GM23248 (cell line): ENCODE measurements at regions not wholly inside any gene's neighbourhood (a gene's known extent, or its start where the extent isn't known, plus 50 kb on each side); places are given as distances from the start of the nearest gene placed in this dataset.

Experiments used
- DNase-seq: peaks from one replicate; pipeline ENCODE4 v3.0.0-alpha.2; 2015
- H2AFZ ChIP-seq: fragments of 200-600 bp; sonication (generic); 2 replicates; pipeline ENCODE4 v1.6.1; 2016; ENCODE audit warnings: antibody characterized with exemption
- H3F3A ChIP-seq: fragments of 200-600 bp; sonication (generic); 2 replicates; pipeline ENCODE4 v1.6.1; 2016; ENCODE audit warnings: mild to moderate bottlenecking, antibody characterized with exemption, mixed run types; ENCODE audit not compliant: insufficient read depth
- H3K27ac ChIP-seq: fragments of 200-600 bp; sonication (generic); 2 replicates; pipeline ENCODE4 v1.5.1; 2016; ENCODE audit warnings: mild to moderate bottlenecking
- H3K27me3 ChIP-seq: fragments of 200-600 bp; sonication (generic); replicated peaks from 2 replicates; pipeline ENCODE4 v1.6.1; 2016; ENCODE audit warnings: mild to moderate bottlenecking; ENCODE audit not compliant: insufficient read depth
- H3K36me3 ChIP-seq: fragments of 200-600 bp; sonication (generic); 2 replicates; pipeline ENCODE4 v1.6.1; 2016; ENCODE audit warnings: low read depth, mild to moderate bottlenecking
- H3K4me1 ChIP-seq: fragments of 200-600 bp; sonication (generic); 2 replicates; pipeline ENCODE4 v1.6.1; 2016; ENCODE audit warnings: mild to moderate bottlenecking; ENCODE audit not compliant: insufficient read depth
- H3K4me2 ChIP-seq: fragments of 200-600 bp; sonication (generic); one replicate; pipeline ENCODE4 v1.6.1; 2016; ENCODE audit warnings: mild to moderate bottlenecking; ENCODE audit not compliant: unreplicated experiment
- H3K4me3 ChIP-seq: fragments of 200-600 bp; sonication (generic); 2 replicates; pipeline ENCODE4 v1.5.1; 2016; ENCODE audit warnings: mild to moderate bottlenecking
- H3K79me2 ChIP-seq: fragments of 200-600 bp; sonication (generic); 2 replicates; pipeline ENCODE4 v1.6.1; 2016; ENCODE audit warnings: mild to moderate bottlenecking; ENCODE audit not compliant: insufficient read depth
- H3K9ac ChIP-seq: fragments of 200-600 bp; sonication (generic); 2 replicates; pipeline ENCODE4 v1.6.1; 2016; ENCODE audit warnings: mild to moderate bottlenecking
- H3K9me2 ChIP-seq: fragments of 200-600 bp; sonication (generic); 2 replicates; pipeline ENCODE4 v1.6.1; 2016; ENCODE audit warnings: mixed run types, mild to moderate bottlenecking, moderate library complexity; ENCODE audit not compliant: insufficient read depth
- H3K9me3 ChIP-seq: fragments of 200-600 bp; sonication (generic); one replicate; pipeline ENCODE4 v1.6.1; 2017; ENCODE audit warnings: low read depth
- H4K20me1 ChIP-seq: fragments of 200-600 bp; sonication (generic); 2 replicates; pipeline ENCODE4 v1.6.0; 2016; ENCODE audit not compliant: insufficient read depth
- EZH2 ChIP-seq: fragments of 200-600 bp; sonication (generic); IDR thresholded peaks from 2 replicates; pipeline ENCODE4 v1.6.1; 2018; ENCODE audit warnings: antibody characterized with exemption, mild to moderate bottlenecking; ENCODE audit not compliant: insufficient read depth, poor library complexity, severe bottlenecking
- EZH2phosphoT487 ChIP-seq: fragments of 200-600 bp; sonication (generic); IDR thresholded peaks from 2 replicates; pipeline ENCODE4 v1.6.1; 2018; ENCODE audit warnings: antibody characterized with exemption, moderate library complexity, mild to moderate bottlenecking, low read depth; ENCODE audit not compliant: insufficient read depth
- WGBS, 2 experiments: methylation state at CpG; one replicate each; pipeline ENCODE4 v1.1.6; 2015 to 2017; ENCODE audit warnings: low lambda C conversion rate in 2 of 2, low coverage in 1 of 2; ENCODE audit errors: missing lambda C conversion rate in 2 of 2; 5-methylcytosine and 5-hydroxymethylcytosine counted together
- in situ Hi-C: fragments of 300-500 bp; cut with MboI; formaldehyde crosslinking; loops from 2 replicates; pipeline ENCODE4 v1.15.0; 2020

DNA sequence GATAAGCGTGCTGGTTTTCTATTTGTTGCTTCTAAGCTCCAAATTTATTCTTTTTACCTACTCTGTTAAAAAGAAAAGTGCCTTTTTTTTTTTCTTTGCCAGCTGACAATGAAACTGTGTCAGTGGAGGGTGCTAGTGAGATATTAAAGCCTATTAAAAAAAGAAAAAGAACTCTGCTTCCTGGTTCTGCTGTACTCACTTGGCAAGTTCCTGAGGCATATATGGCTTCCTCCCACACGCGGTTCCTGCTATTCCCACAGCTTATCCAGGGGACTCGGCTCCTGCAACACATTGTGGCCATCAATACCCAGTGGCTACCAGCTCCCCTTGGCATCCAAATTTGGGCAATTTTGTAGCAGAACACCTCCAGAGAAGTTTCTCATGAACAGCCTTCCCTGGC is 1977.7 kb upstream of the CDH9 start:
- Histone ChIP-seq H3K4me1 (no peaks in the 10 kb centered on the region), H4K20me1 (no peaks in the 10 kb centered on the region), H2AFZ (no peak overlapping the region), H3F3A (no peaks in the 10 kb centered on the region), H3K4me2 (no peak overlapping the region), H3K27me3 (no peaks in the 10 kb centered on the region), H3K27ac (no peak overlapping the region), H3K9me2 (no peaks in the 10 kb centered on the region), H3K9ac (no peak overlapping the region), H3K36me3 (no peaks in the 10 kb centered on the region), H3K79me2 (no peaks in the 10 kb centered on the region), H3K4me3 (no peak overlapping the region), H3K9me3 (no peaks in the 10 kb centered on the region)
- in situ Hi-C loops = no loop called here
- WGBS, 2 experiments = 8 to 17% methylated on average over 4 of the region's 4 CpGs
- no peak for DNase-seq
- TF ChIP-seq EZH2phosphoT487 (no peak), EZH2 (no peak)

DNA sequence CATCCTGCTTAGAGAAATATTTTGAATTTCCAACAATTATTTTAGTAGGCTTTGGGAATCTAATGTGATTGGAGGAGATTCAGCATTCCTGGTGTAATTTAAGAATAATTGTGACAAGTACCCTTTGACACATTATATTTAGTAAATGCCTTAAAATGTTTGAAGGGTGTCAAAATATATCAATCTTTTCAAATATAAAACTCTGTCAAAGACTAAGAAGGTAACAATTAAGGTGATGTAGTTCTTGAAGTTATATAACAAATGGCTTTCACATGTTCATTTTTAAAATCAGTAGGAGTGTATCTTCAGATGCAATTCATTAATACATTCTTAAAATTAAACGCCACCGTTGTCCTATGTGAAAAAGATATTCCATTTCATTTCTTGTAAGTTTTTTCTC is 1977.1 kb upstream of the CDH9 start:
- no peaks in the 10 kb centered on the region for H3K4me1 ChIP-seq
- no peaks in the 10 kb centered on the region for H3K9me2 ChIP-seq
- no peak overlapping the region for H3K9ac ChIP-seq
- no peak overlapping the region for H3K27ac ChIP-seq
- no peaks in the 10 kb centered on the region for H3K9me3 ChIP-seq
- 7 to 20% methylated on average over 2 of the region's 2 CpGs for WGBS, 2 experiments
- no peaks in the 10 kb centered on the region for H3K27me3 ChIP-seq
- no peak overlapping the region for H2AFZ ChIP-seq
- no peaks in the 10 kb centered on the region for H3F3A ChIP-seq
- no peak overlapping the region for H3K4me2 ChIP-seq
- H4K20me1 ChIP-seq = no peaks in the 10 kb centered on the region
- no peaks in the 10 kb centered on the region for H3K79me2 ChIP-seq
- TF ChIP-seq EZH2 (no peak), EZH2phosphoT487 (no peak)
- DNase-seq = no peak
- H3K4me3 ChIP-seq = no peak overlapping the region
- H3K36me3 ChIP-seq = no peaks in the 10 kb centered on the region
- in situ Hi-C loops = no loop called here

DNA sequence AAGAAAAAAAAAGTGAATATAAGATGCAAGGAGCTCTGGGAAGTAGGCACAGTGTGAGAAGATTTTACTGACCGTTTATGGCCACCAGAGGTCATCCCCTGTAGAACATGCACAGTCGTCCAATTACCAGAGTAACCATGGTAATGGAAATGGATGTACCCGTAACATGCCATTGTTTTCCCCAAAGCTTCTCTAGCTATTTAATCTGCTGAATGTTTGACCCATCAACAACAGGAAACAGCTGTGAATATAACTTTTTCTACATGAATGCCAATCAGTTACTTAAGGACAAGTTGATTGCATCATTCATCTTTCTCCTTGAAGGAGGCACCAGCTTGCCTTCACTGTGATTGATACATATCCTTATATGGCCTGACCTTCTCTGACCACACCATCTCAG is 1967.0 kb upstream of the CDH9 start:
- Histone ChIP-seq H3K36me3 (no peaks in the 10 kb centered on the region), H3K27ac (no peak overlapping the region), H4K20me1 (no peaks in the 10 kb centered on the region), H3K9ac (no peak overlapping the region), H2AFZ (no peak overlapping the region), H3K4me2 (no peak overlapping the region), H3K9me2 (no peaks in the 10 kb centered on the region), H3K9me3 (no peaks in the 10 kb centered on the region), H3F3A (no peaks in the 10 kb centered on the region), H3K4me3 (no peak overlapping the region), H3K79me2 (no peaks in the 10 kb centered on the region), H3K4me1 (no peaks in the 10 kb centered on the region), H3K27me3 (no peaks in the 10 kb centered on the region)
- 15 to 19% methylated on average over 3 of the region's 3 CpGs for WGBS, 2 experiments
- TF ChIP-seq EZH2phosphoT487 = no peak
- no peak for TF ChIP-seq EZH2
- in situ Hi-C loops = no loop called here
- no peak for DNase-seq

- WGBS, 2 experiments = 25 to 26% methylated on average over 6 of the region's 6 CpGs
- Histone ChIP-seq H3K27me3 (no peaks in the 10 kb centered on the region), H3K9me2 (no peaks in the 10 kb centered on the region), H3K9ac (no peak overlapping the region), H3K79me2 (no peaks in the 10 kb centered on the region), H3K4me1 (no peaks in the 10 kb centered on the region), H3K9me3 (no peaks in the 10 kb centered on the region), H3K36me3 (no peaks in the 10 kb centered on the region), H3K27ac (no peak overlapping the region), H2AFZ (no peak overlapping the region), H3F3A (no peaks in the 10 kb centered on the region), H4K20me1 (no peaks in the 10 kb centered on the region), H3K4me2 (no peak overlapping the region), H3K4me3 (no peak overlapping the region)
- in situ Hi-C loops = no loop called here
- no peak for TF ChIP-seq EZH2
- TF ChIP-seq EZH2phosphoT487 = no peak
- no peak for DNase-seq
These were observed 1964.1 kb upstream of the CDH9 start for GRCh38 chr5:29002481-29002880.

GRCh38 chr5:29001666-29002065 is 1963.3 kb upstream of the CDH9 start:
- no peaks in the 10 kb centered on the region for H3K27me3 ChIP-seq

More at GRCh38 chr5:29001666-29002065, 1963.3 kb upstream of the CDH9 start:
- Histone ChIP-seq H3K4me2 (no peak overlapping the region), H2AFZ (no peak overlapping the region), H3F3A (no peaks in the 10 kb centered on the region), H3K27ac (no peak overlapping the region), H3K4me1 (no peaks in the 10 kb centered on the region), H3K79me2 (no peaks in the 10 kb centered on the region), H3K9me2 (no peaks in the 10 kb centered on the region), H3K9ac (no peak overlapping the region), H4K20me1 (no peaks in the 10 kb centered on the region), H3K4me3 (no peak overlapping the region), H3K9me3 (no peaks in the 10 kb centered on the region), H3K36me3 (no peaks in the 10 kb centered on the region)
- WGBS, 2 experiments = 13 to 18% methylated on average over 3 of the region's 3 CpGs
- no peak for DNase-seq
- TF ChIP-seq EZH2 = no peak
- no peak for TF ChIP-seq EZH2phosphoT487
- in situ Hi-C loops = no loop called here
